Ishikawa (cell line): ENCODE measurements at regions not wholly inside any gene's neighbourhood (a gene's known extent, or its start where the extent isn't known, plus 50 kb on each side); places are given as distances from the start of the nearest gene placed in this dataset.

Experiments
- CEBPB ChIP-seq: IDR thresholded peaks from 2 replicates; pipeline ENCODE4 v1.6.1; 2012
- EGR1 ChIP-seq: IDR thresholded peaks from 2 replicates; pipeline ENCODE4 v1.6.1; 2012
- EP300 ChIP-seq: IDR thresholded peaks from 2 replicates; pipeline ENCODE4 v1.6.1; 2012; ENCODE audit warnings: borderline replicate concordance
- RAD21 ChIP-seq: IDR thresholded peaks from 2 replicates; pipeline ENCODE4 v1.6.1; 2012; ENCODE audit warnings: low read depth
- TCF12 ChIP-seq: IDR thresholded peaks from 2 replicates; pipeline ENCODE4 v1.6.1; 2012; ENCODE audit warnings: low read depth
- TEAD4 ChIP-seq: IDR thresholded peaks from 2 replicates; pipeline ENCODE4 v1.6.1; 2012

DNA sequence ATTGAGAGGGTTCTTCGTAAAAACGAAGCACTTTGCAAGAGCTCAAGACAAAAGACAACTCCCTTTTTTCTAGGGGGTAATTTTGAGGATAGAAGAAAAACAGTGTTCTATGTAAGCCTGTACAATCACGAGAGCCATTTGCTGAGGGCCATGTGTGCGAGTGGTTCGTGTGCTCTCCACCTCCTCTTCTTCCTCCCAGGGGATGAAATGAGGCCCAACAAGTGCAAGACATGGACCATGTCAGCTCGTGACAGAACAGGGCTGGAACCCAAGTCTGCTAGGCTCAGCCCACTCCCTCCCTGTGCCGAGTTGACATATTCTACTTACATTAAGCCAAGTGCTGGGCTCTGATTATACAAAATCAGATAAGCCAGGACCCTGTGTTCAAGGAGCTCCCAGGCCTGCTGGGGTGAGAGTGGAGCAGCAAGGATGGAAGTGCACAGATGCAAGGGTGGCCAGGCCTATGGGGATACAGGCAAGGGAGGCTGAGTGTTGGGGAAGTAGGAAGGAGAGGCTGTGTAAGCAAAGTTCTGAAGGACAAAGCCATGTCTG is 97.9 kb upstream of the MSX2 start:
- no peak for TF ChIP-seq TEAD4
- TF ChIP-seq EGR1, result no peak
- no peak for TF ChIP-seq EP300
- no peak for TF ChIP-seq TCF12
- TF ChIP-seq CEBPB, result no peak
- no peak for TF ChIP-seq RAD21
